ENCODE measurements at regions not wholly inside any gene's neighbourhood (a gene's known extent, or its start where the extent isn't known, plus 50 kb on each side); places are given as distances from the start of the nearest gene placed in this dataset.
"Not testable (repeated sequence)": the region's sequence is repeated elsewhere in the genome, so short reads cannot be mapped to it uniquely, and the experiment has no call there.

- DNase-seq: no peak
These were observed 144.6 kb downstream of the TFAP2C start for GRCh38 chr20:56773749-56774148.

GRCh38 chr20:56774873-56775272, 145.8 kb downstream of the TFAP2C start:
- DNase-seq: no peak

GRCh38 chr20:56776345-56776744, 147.2 kb downstream of the TFAP2C start:
- no peak for DNase-seq

- DNase-seq: no peak
These were observed 149.7 kb downstream of the TFAP2C start for GRCh38 chr20:56778765-56779195.

- DNase-seq: no peak
These were observed 150.5 kb downstream of the TFAP2C start for GRCh38 chr20:56779452-56780143.

GRCh38 chr20:56780266-56780665, 151.2 kb downstream of the TFAP2C start:
- DNase-seq: no peak

- DNase-seq: no peak
These were observed 152.1 kb downstream of the TFAP2C start for GRCh38 chr20:56781108-56781739.

GRCh38 chr20:56781987-56782560, 153.0 kb downstream of the TFAP2C start:
- not testable (repeated sequence) for DNase-seq

GRCh38 chr20:56782814-56783213, 153.7 kb downstream of the TFAP2C start:
- DNase-seq: not testable (repeated sequence)

- no peak for DNase-seq
These were observed 154.7 kb downstream of the TFAP2C start for GRCh38 chr20:56783826-56784225.

- DNase-seq: no peak
These were observed 157.4 kb downstream of the TFAP2C start for GRCh38 chr20:56786503-56786902.

- DNase-seq: no peak
These were observed 159.1 kb downstream of the TFAP2C start for GRCh38 chr20:56788041-56788670.

GRCh38 chr20:56788671-56789610, 159.8 kb downstream of the TFAP2C start:
- no peak for DNase-seq

GRCh38 chr20:56793916-56794315, 164.8 kb downstream of the TFAP2C start:
- no peak for DNase-seq

- no peak for DNase-seq
These were observed 166.4 kb downstream of the TFAP2C start for GRCh38 chr20:56795492-56795891.

- DNase-seq: no peak
These were observed 167.2 kb downstream of the TFAP2C start for GRCh38 chr20:56796345-56796744.

GRCh38 chr20:56797023-56797422, 167.9 kb downstream of the TFAP2C start:
- no peak for DNase-seq

GRCh38 chr20:56798634-56799033, 169.5 kb downstream of the TFAP2C start:
- no peak for DNase-seq

- DNase-seq: no peak
These were observed 170.1 kb downstream of the TFAP2C start for GRCh38 chr20:56799187-56799586.

GRCh38 chr20:56800088-56800487, 171.0 kb downstream of the TFAP2C start:
- DNase-seq: no peak

- no peak for DNase-seq
These were observed 173.1 kb downstream of the TFAP2C start for GRCh38 chr20:56801971-56802755.

- DNase-seq: no peak
These were observed 173.7 kb downstream of the TFAP2C start for GRCh38 chr20:56802805-56803204.

Measured in stimulated activated CD4-positive, alpha-beta T cell treated with anti-CD3 and anti-CD28 coated beads, Interleukin-4, amount 100 ng/mL, for 4 hours (primary cell).